HG03469 (cell line): ENCODE measurements at regions not wholly inside any gene's neighbourhood (a gene's known extent, or its start where the extent isn't known, plus 50 kb on each side); places are given as distances from the start of the nearest gene placed in this dataset.

Experiments used
- ATAC-seq: cut with Tn5 transposase; IDR thresholded peaks from one replicate; pipeline ENCODE4 v1.9.1; 2021; ENCODE audit warnings: mild to moderate bottlenecking, moderate library complexity, moderate number of reproducible peaks; ENCODE audit not compliant: unreplicated experiment

DNA sequence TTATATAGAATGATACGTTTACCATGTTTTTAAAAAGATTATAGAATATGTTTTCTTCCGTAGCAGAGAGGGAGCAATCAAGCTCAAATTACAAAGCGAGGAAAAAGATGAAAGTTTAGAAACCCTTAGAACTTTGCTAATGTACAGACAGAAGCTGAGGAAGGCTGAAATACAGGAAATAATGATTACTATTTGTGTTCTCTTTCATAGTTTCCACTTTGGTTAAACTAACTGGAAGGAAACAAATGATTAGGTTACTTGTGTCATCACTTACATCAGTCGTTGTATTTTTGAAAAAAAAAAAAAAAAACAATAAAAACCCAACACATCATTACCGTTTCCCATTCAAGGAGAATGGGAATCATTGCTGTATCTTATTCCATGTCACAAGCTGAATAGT, 337.8 kb upstream of the CBLB start:
- no peak for ATAC-seq

DNA sequence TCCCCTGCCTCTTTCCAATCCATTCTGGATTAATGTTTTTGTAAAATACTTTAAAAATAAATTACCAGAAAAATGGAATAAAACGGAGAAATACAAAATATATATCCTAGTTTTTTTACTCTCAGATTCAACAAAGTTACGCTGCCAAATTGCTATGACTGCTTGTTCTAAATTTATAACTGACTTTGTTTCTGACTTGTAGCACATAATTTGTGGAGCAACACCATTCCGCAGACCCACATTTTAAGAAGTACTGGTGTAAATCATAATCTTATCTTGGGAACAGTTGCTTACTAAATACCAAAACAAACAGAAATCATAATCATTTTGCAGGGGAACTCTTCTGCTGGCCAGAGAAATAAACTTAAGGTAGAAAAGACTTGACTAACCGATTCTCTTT, 339.4 kb upstream of the CBLB start:
- no peak for ATAC-seq

DNA sequence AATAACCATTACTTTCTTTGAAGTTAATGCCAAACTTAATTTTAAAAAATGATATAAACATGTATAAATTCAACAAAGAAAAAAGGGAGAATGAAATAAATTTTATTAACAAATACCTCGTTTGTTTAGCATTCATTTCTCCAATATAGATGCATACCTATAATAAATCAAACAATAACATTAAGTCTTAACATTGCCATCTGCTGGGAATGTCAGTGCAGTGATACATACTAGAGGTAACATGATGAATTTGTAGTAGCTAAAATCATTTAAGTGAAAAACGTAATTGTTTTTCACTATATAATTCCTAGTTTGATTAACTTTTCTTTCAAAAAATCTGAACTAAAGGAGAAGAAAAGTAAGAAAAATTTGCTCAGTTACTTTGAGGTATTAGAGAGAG, 340.2 kb upstream of the CBLB start:
- ATAC-seq: no peak

DNA sequence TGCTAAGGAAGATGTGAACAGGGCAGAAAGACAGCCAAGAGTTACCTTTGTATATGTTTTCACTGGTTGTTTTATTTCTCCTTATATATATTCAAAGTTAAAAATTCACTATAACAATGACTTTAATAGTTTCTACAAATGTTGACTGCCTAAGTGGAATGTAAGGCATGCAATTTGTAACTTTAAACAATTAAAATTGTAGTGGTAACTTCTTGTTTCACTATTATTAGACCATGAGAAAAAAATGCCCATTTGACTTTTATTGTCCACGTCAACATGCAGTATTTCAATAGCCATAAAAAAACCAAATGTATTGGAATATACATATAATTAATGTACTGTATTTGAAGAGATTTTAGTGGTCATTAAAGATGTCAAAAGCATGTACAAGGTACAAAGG, 340.7 kb upstream of the CBLB start:
- ATAC-seq: no peak

DNA sequence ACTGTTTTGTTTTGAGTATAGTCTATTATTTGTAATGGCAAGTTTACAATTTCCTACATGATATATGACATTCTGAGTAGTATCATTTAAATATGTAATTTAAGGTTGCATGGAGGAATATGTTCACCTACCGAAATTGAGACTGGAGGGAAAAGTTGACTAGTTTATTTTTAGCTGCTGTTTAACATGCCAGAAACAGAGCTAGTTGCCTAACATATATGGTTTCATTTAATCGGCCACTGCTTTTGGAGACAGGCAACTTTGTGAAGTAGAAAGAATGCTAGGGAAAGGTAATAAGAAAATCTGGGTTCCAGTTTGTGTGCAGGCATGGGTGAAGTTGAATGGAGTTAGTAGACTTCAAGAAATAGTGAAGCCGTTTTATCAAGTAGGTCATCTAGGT, 342.1 kb upstream of the CBLB start:
- no peak for ATAC-seq

DNA sequence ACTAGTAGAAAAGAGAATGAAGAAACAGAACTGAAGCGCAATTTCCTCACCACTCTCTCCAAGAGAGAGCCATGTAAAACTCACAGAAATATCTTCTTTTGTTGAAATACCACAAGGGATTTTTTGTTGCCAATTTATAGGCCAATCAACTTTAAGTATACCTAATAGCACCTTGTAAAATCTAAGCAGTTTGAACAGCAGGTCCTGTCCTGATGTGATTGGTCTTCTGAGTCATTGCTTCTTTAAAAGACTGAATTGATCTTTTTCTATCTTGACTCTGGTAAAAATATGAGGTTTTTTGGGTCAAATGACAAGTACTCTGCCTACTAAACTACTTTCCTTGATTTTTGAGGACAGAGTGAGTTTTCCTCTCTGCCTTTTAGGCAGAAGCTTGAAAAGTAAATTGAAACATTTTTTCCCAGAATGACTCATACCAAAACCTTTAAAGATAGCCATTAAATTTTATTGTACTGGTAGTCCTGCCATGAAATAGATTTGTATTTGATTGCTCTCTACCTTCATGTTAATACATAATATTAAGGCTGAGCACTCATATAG, 343.9 kb upstream of the CBLB start:
- no peak for ATAC-seq

DNA sequence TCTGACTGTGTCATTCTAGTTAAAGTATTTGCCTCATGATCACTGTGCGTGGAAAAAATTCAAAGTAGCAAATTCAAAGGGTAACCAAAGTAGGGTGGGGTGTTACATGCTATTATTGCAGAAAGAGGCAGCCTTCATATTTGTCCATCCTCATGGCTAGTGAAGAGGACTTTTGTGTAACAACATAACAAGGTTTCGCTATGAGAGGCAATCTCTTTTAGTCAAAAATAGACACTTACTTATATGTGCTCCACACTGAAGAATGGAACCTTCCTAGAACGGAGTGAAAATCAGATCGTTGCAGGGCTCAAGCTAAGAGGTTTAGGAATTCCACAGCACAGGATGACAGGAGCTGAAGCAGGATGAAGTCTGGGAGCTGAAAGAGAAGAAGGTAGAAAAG, 345.1 kb upstream of the CBLB start:
- ATAC-seq: no peak

DNA sequence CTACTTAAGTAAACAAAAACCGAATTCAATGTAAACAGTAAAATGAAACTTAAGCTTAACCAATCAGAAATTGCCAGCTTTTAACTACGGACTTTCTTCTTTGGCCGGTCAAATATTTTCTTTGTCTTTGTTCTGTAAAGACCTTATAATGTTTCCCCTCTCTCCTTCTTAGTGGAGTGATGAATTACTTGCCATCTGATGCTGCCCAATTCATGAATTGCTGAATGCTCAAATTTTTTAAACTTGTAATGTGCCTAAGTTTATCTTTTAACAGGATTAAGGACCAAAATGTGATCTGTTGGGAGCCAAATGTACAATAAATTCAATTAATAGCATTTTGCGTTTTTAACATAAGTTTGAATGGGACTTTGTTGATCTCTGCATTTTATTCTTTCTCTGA, 345.8 kb upstream of the CBLB start:
- ATAC-seq: no peak

DNA sequence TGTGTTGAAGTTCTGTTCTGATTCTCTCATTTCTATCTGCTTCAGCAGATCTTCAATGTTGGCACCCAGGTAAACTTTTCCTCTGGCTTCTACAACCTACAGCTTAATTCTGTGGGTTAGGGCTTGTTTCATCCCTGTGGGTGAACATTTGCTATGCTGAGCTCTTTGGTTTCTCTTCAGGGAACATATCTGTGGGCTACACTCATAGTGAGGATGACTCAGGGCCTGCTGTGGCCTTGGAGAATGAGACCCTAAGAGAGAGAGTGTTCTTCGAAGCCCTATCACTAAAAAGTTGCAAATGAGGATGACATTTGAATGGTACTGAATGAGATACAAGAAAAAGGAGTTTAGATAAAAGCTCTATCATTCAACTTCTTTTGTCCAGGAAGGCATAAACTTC, 346.2 kb upstream of the CBLB start:
- ATAC-seq: no peak

DNA sequence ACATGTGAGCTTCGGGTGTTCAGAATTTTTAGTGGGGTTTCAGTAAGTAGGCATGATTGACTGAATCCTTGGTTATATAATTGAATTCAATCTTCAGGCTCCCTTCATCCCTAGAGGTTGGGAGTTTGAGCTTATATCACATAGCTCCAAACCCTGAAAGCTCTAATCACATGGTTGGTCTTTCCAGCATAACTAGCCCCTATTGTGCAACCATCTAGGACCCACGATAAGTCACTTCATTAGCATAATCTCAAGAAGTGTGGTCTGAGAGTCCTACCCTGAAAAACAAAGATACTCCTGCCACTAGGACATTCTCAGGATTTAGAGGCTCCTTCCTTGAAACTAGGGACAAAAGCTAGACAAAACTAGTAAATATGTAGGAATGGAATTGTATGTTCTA, 348.9 kb upstream of the CBLB start:
- ATAC-seq: no peak

DNA sequence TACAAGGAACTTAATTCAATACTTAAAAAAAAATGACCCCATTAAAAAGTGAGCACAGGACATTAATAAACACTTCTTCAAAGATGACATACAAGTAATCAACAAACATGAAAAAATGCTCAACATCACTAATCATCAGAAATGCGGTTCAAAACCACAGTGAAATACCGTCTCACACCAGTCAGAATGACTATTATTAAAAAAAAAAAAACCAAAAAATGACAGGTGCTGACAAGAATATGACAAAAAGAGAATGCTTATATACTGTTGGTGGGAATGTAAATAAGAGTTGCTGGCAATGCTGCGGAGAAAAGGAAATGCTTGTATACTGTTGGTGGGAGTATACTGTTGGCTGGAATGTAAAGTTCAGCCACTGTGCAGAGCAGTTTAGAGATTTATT, 358.3 kb upstream of the CBLB start:
- ATAC-seq: no peak

DNA sequence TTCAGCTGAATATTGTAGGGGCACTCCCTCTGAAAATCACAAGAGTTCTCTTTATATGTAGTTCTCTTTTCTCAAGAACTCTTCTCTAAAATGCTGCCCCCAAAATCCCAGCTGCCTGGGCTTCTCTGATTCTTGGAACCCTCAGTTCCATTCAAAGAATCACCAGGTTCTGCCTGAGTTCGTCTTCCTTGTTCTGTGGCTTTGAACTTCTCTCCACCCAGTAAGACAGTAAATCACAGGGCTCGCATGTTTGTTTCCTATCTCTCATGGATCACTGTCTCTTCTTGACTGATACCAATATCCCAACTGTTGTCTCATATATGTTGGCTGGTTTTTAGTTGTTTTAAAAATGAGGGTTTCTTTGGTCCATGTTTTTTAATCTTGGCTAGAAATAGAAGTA, 359.5 kb upstream of the CBLB start:
- no peak for ATAC-seq

DNA sequence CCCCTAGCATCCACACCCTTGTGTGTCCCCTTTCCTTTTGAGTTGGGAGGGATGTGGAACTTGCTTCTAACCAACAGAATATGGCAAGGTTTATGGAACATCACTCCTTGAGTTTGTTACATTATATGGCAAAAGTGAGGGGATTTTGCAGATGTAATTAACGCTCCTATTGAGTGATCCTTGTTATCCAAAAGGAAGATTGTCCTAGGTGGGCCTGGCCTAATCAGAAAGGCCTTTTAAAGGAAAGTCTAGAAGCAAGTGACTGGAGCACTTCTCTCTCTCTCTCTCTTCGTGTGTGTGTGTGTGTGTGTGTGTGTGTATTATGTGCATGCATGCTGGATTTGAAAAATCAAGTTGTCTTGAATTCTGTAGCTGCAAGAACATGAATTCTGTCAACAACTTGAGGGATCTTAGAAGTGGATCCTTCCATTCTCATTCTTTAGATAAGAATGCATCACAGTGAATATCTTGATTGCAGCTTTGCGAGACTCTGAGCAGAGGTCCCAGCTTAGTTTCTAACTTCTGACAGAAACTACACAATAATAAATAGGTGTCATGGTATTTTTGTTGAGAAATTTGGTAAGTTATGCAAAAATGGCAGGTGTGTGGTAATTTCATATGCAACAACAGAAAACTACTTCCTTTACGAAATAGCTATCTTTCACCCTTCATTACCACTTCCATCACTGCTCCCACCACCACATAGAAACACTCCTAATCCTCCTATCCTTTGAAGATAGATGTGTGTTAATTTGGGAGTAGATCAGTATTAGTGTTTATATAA, 360.9 kb upstream of the CBLB start:
- no peak for ATAC-seq

DNA sequence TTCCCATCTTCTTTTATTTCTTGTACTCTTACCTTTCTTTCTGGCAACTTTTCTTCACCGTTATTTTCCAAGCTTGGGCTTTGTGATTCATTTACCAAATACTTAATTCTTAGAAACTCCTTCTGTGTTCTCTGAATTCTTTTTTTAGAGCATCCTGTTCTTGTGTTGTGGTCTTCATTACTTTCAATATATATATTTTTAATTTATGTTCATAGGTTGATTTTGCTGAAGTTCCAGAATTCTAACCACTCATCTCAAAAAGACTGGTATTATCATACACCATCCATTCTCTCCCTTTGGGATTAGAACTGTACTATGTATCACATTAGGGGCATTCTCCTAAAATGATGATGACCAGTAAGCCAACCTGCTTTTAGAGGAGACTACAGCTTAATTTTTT, 362.3 kb upstream of the CBLB start:
- no peak for ATAC-seq

DNA sequence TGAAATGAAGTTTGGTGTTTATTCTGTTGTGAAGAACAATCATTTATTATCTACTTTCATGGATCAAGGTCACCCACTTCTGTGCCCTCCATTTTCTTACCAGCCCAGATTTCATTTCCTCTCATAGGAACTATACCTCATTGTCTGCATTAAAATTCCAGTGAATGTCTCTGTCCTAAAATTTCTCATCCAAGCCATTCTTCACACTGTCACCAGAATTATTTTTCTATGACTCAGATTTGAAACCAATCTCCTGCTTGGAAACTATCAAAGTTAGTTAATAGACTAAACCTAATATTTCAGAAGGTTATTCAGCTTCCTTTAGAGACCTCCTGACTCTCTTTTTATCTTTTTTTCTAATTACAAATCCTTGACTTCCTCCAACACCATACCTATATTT, 364.1 kb upstream of the CBLB start:
- no peak for ATAC-seq

DNA sequence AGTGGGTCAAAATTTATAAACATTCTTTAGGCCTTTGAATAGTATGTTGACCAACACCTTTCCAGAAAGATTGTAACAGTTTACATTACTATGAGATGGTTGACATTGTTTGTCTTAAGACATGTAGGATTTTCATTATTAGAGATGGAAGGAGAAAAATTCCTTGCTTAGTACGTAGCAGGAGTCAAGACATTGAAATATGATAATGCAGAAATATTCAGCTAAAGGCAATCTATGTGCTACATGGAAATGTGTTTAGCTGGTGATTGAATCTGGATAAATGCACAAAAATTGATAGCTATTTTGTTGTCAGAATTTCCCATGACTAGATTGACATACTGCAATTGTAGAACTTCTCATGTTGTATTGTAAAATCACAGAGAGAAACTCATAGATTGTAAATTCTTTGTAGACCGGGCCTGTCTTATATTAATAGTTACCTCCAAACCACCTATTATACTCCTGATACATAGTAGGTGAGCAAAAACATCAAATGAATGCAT, 370.4 kb upstream of the CBLB start:
- no peak for ATAC-seq

DNA sequence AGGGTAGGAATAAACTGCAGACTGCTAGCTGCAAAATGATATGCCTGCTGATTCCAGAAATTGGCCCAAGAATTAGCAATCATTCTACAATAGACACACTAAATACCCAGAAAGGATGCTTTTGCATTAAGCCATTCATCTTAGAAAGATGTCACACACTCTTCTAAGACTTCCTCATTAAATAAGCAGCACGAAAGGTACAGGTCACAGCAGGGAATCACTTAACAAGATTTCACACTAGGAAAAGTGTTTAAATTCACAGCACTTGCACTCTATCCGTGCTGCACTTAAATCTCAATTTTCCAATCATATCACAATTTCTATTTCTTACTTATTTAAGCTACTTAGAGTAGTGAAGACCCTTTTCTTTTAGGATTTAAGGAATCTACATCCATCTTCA, 372.8 kb upstream of the CBLB start:
- ATAC-seq: no peak

DNA sequence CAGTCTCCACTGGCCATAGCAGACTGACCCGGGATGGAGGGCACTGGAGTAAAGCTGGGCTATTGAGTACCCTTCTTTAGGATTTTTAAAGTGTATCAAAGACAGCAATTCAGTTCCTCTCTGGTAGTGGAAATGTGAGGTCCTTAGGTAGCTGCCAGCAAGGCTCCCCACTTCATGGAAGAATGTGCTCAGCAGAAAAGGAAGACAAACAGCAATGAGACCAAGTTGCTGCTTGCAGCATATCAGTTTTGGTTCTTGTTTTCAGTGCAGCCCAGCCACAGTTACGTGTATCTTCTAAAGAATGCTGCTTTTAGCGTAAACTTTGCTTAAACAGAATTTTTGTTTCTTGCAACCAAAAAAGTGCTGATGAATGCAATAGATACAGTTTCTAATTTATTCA, 374.0 kb upstream of the CBLB start:
- ATAC-seq: no peak

DNA sequence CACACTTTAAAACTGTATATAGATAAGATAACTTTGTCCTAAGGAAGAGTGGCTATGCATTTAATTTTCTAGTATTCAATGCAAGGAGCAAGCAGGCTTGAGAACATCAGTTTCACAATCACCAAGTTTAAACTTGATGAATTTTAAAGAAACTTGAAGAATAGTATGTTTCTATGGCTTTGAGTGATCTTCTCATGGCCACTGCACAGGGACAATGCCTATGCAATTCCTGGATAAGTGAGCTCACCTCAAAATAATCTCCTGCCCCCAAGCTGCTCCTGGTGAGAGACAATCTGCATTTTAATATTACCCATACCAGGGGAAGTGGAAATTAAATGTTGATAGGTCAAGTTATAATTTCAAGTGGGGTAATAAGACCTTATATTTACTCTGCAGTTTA, 376.6 kb upstream of the CBLB start:
- no peak for ATAC-seq

DNA sequence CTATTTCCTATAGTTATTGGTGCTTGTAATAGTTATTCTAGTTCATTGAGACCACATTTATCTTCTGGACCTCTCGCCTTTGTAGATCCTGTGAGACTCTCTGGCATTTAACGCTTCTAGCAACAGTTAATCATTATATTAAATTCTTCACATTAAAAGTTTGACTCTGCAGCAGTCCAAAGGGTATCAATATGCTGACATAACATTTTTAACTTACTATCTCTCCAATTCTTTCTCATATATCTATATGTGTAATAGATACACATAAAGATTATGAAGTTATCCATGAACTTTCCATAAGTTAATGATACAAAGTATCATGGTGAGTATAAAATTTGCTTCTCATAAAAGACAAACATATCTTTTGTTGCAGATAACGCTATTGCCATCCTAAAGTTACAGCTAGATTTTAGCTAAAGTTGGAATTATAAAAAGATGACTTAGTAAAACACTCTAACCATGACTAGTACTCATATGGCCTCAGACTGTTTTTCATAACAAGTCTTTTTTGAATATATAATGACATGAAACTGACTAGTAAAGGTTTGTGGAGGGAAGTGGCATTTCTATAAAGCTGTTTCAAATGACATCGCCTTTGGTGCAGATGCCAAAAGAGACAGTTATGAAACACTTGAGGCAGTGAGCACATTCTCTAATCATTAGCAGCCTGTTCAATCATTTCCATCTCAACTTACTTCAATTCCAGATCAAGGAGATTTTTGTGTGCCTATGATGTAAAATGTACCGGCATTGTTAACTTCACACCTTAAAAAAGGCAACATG, 379.3 kb upstream of the CBLB start:
- ATAC-seq: no peak

DNA sequence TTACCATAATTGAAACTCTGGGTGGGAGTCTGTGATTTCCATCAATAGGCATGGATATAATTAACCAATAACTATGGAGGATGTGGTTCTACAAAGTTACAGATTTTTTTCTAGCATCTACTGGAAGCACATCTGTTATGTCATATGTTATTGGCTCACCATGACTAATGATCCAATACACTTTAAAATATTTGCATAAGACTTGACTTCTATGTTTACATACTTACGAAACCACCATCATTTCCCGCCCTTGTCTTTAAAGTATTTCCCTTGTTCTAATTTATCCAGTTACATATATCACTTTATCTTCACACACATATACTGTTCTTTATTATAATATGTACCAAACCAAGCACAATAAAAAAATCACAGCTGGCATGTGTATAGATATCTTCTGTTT, 380.3 kb upstream of the CBLB start:
- no peak for ATAC-seq

DNA sequence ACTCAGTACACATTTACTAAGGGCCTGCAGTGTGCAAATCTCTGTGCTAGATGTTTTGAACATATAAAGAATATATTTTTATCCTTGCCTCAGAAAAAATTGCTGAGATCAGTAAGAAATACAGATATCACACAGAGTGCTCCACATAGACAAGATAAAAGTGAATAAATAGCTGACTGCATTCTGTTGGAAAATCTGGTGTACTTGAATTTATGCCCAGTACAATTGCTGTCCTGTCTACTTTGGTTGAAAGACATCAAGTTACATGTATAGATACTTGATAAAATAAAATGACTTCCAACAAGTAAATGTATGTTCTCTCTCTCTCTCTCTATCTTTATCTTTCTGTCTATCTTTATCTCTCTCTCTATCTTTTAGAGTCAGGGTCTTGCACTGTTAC, 381.2 kb upstream of the CBLB start:
- ATAC-seq: no peak
